GM19328 (cell line): ENCODE measurements at regions not wholly inside any gene's neighbourhood (a gene's known extent, or its start where the extent isn't known, plus 50 kb on each side); places are given as distances from the start of the nearest gene placed in this dataset.

Source experiments
- ATAC-seq: cut with Tn5 transposase; IDR thresholded peaks from one replicate; pipeline ENCODE4 v1.9.1; 2021; ENCODE audit warnings: mild to moderate bottlenecking, moderate library complexity; ENCODE audit not compliant: unreplicated experiment

DNA sequence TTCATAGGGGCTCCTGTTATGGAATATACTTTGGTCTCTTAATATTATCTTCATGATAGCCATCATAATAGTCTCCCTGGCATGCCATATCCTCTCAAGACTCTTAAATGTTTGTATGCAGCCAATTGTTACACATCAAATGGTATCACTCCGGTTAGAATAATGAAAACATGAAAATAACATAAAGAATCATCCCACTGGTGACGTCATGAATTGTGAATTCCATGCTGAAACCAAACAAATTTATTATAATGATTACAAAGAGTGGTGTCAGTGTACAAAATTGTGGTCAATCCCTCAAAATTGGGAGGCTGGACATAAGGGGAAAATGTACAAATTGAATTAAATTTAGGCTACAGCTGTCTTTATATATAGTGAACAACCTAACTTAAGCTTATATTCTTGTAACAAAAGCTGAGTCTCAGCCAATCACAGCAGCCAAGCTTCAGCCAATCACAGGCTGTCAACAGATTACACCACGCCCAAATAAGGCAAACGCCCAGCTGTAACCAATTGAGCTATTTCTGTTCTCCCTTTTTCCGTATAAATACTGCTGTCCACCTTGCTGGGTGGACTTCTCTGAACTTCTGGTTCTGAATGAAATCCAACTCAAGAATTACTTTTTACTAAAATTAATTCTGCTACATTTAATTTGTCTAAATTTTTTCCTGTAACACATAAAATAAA is 156.1 kb downstream of the CHD9NB start:
- no peak for ATAC-seq

DNA sequence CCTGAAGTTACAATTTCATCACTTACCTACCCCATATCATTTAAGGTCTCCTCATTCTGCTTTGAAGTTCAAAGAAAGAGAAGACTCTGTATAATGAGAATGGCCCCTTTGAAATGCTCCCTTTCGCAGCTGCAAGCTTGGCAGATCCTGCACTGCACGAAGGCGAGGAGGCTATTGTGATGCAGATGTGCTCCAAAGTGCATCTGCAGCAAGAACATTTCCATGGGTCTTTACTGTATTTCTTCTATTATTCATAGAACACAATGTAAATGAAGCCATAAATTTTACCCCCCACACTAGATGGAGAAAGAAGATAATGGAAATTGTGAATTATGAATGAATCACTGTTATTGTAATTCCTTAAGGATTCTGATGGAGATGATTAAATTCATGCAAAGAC is 178.7 kb downstream of the CHD9NB start:
- no peak for ATAC-seq

DNA sequence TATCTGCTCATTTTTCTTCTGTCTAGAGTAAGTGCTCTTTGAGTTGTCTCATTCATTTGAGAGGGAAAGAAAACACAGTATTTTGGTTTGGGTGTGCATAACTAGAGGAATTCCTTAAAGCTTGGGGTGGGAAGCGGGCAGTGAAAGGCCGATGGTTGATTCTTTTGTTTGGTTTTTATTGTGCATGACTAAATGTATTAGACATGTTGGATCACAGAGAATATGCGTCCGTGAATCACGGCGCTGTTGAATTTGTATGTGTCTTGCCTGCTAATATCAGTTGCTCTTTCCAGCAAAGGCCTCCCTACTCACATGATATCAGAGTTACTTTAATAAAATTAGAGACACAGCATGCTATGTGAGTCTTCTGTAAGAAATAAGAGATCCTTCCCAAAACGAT is 180.0 kb downstream of the CHD9NB start:
- ATAC-seq = no peak

DNA sequence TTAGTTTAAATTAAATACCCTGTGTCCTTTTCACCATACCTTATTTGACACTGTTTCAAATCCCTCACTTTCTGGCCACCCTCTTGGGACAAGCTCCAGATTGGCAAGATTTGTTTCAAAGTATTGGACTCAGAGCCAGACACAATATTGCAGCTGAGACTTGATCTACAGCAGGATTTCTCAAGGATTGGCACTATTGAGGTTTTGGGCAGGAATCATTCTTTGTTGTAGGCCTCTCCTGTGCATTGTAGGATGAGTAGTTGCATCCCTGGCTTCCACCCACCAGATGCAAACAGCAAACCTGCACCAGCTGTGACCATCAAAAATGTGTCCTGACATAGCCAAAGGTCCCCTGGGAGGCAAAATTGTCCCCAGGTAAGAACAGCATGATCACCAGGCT is 181.2 kb downstream of the CHD9NB start:
- no peak for ATAC-seq

DNA sequence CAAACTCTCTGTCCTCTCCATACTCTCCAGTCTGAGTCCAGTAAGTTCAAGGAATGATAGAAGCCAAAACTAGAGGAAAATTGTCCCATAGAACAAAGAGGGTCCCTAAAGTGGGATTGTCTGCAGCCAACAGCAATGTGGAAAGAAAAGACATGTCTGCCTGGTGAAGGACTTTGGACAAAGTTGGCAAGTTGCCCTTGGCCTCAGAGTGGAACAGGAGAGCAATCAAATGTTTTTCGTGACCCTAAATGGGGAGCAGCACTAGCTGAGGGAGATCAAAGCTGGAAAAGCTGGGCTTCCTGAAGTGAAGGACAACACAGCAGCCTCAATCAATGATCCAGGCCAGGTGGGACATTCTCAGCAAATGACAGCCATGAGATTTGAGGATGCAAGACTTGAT is 183.5 kb downstream of the CHD9NB start:
- ATAC-seq = no peak

DNA sequence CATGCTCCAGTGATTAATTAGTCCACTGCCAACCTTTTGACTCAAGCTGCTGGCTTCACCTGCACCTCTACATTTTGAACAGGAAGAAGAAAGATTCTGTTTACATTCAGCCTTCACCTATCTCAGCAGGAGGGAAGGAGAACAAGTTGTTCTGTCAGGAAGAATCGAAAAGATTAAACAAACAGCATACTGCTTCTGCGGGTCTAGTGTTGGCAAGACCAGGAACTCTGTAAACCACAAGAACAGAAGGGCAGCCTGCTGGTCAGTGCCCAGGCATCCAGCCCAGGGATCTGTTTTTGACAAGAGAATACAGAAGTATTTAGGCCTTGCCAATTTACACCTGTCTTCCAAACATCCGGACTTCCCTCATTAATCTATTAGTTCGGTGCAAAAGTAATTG is 189.7 kb downstream of the CHD9NB start:
- no peak for ATAC-seq

DNA sequence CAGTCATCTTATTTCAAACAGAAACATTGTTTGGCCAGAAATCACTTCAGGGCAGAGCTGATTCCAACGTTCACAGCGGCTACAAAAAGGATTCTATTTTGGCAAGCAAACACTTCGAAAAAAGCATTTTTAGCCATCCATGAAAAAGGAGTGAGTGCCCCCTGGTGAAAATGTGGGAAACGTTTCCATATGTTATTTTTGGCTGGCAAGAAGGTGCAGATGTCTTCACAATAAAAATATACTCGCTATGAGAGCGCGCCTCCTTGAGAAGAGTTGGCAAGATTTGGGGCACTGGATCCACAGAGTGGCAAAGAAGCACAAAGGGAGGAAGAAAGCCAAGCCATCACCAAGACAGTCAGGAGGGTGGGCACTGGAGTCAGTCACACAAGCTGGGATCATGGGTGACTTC is 191.1 kb downstream of the CHD9NB start:
- no peak for ATAC-seq

- ATAC-seq = no peak
Observed at GRCh38 chr16:52855463-52855862, 197.2 kb downstream of the CHD9NB start.

GRCh38 chr16:52852978-52853377 is 199.7 kb downstream of the CHD9NB start:
- ATAC-seq = no peak

DNA sequence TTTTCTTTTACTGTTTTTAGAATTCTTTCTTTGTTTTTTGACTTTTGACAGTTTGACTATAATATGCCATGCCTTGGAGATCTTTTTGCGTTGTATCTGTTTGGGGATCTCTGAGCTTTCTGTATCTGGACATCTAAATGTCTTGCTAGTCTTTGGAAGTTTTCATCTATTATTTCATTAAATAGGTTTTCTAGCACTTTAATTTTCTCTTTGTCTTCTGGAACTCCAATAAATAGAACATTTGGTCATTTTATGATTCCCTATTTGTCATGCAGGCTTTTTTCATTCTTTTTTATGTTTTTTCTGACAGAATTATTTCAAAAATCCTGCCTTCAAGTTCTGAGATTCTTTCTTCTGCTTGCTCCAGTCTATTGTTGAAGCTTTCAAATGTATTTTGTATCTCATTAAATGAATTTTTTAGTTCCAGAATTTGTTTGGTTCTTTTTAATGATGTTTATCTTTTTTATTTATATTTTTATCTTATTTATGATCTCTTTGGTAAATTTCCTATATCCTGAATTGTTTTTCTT is 201.4 kb downstream of the CHD9NB start:
- ATAC-seq = no peak

GRCh38 chr16:52843381-52843780 is 209.3 kb downstream of the CHD9NB start:
- no peak for ATAC-seq

DNA sequence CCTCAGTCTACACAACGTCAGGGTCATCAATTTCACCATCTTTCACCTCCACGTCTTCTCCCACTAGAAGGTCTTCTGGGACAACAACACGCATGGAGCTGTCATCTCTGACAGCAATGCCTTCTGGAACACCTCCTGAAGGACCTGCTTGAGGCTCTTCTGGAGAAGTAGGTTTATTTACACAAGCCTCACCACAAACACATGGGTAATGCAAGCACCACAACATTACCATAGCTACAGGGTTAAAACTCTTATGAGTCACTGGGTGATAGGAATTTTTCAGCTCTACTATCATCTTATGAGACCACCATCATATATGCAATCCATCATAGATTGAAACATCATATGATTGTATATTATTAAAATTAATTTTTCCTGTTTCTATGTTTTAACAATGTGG is 215.4 kb downstream of the CHD9NB start:
- ATAC-seq = no peak

GRCh38 chr16:52834736-52835465 is 217.8 kb downstream of the CHD9NB start:
- no peak for ATAC-seq

DNA sequence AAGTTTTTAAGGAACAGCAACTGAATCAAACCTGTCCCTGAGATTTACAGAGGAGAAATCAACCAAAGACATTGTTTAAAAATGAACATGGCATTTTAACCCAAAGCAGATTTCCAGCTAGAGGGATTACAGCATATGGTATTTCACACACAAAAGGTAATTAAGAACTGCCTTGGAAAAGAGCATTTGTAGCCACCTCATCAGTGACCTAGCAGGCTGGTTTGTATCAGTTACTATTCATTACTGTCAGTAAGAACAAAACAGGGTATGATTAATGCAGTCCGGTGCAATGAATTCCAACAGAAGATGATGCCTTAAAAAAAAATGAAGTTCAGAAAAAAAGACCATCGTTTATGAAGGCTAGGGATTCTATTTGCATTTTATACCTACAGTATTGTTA is 219.9 kb downstream of the CHD9NB start:
- ATAC-seq = no peak

GRCh38 chr16:52827456-52827855 is 225.2 kb downstream of the CHD9NB start:
- ATAC-seq = no peak

DNA sequence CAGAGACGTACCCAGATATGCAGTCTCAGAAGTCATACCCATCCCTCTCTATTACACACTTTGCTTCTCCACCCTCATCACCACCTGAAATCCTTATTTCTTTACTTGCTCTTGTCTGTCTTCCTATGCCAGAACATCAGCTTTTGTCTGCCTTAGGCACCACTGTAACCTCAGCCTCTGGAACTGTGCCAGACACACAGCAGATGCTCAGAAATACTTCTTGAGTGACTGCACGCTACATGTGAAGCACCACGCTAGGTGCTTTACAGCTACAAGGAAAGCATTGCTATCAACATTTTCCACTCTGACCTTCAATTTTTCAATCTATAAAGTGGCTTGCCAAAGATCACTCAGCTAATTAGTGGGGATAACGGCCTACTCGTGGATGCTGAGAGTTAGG is 226.8 kb downstream of the CHD9NB start:
- ATAC-seq = no peak

DNA sequence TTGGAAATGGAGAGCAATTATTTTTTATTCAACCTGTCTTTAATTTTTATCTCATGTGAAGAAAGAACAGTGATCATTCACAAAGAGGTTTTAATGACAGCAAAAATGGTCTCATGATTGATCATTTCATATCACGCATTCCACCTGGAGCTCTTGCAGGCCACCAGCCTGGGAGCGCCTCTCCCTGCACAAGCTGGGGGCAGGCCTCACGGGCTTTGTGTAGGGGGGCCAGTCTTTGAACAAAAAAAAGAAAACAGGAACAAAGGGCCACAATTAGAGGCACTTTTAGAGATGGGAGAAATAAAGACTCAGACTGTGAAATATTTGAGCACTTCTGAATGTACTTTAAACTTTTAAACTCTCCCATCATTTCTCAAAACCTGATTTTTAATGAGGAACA is 232.9 kb downstream of the CHD9NB start:
- no peak for ATAC-seq

DNA sequence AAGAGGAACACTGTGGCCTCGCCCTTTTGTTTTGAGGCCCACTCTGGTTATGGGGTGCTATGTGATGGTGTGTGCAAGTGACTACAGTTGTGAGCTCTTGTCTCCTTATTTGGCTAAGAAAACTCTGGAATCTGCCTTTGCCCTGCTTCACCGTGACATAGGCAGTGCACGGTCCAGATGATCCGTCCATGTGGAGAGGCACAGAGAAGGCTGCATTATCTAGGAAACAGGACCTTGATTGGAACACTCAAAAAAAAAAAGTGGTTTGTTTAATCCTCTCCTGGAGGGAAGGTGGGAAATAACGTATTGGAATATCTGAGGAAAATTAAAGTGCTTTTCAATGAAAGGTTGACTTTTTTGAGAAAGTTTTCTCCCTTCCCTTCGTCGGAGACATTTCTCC is 233.3 kb downstream of the CHD9NB start:
- no peak for ATAC-seq

GRCh38 chr16:52817696-52818095 is 235.0 kb downstream of the CHD9NB start:
- no peak for ATAC-seq

GRCh38 chr16:52816993-52817392 is 235.7 kb downstream of the CHD9NB start:
- ATAC-seq = no peak

DNA sequence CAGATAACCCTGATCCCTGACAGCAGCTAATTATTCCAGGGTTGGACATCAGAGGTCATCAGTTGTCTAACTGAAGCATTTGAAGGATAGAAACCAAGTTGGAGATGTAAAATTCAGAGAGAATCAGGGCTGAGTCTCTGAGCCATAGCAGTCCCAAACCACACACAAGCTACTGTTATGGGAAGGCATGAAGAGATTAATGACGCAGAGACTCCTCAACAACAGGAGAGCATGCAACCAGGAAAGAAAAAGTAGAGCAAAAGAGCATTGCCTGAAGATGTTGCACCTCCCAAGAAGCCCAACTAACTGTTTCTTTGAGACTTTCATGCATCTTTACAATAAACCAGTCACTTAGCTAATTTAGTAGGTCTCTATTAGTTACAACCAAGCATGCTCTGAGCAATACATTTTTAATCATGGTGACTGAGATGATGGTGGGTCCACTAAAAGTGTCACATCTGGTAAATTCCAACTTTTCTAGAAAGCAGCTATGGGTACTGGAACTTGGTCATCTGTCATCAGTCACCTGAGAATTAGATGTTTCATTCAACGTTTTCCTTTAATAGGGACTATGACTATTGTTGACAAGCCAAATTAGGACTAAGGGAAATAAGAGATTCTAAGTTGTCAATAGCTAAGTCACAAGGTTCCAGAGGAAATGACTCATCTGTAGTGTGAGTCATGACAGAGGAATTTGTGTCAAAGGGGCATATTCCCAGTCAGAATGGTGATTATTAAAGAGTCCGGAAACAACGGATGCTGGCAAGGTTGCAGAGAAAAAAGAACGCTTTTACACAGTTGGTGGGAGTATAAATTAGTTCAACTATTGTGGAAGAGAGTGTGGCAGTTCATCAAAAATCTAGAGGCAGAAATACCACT is 239.8 kb downstream of the CHD9NB start:
- no peak for ATAC-seq
